HepG2 (cell line): ENCODE measurements at regions not wholly inside any gene's neighbourhood (a gene's known extent, or its start where the extent isn't known, plus 50 kb on each side); places are given as distances from the start of the nearest gene placed in this dataset.

Source experiments
- ATAC-seq: fragments of 200-7000 bp; cut with Tn5 transposase; 3 replicates; pipeline ENCODE4 v1.9.1; 2020; ENCODE audit warnings: mild to moderate bottlenecking, moderate library complexity
- BruUV-seq: library from RNA; stranded (reverse); fragments of 400-500 nt; replicated peaks from 2 replicates; lab custom pipeline; 2021; lab: Mats Ljungman, UMichigan
- CTCF ChIA-PET: fragments of 300-600 bp; formaldehyde crosslinking; extraction: SDS; loops from one replicate; lab custom pipeline; 2021; ENCODE audit warnings: low total read pairs, inconsistent platforms, low intra/inter-chr PET ratio; lab: Yijun Ruan, JAX
- POLR2A ChIA-PET: fragments of 350-600 bp; sonication (Branson Sonifier 250); formaldehyde crosslinking; loops from one replicate; lab custom pipeline; 2020; ENCODE audit warnings: antibody characterized with exemption, inconsistent platforms; lab: Yijun Ruan, JAX
- DNase-seq: peaks from one replicate; pipeline ENCODE4 v3.0.0-alpha.2; 2015; ENCODE audit warnings: low spot score
- FAIRE-seq: peaks from 3 replicates; lab custom pipeline; 2011; peaks lifted over from hg19 to GRCh38; lab: Jason Lieb, UNC
- H2AFZ ChIP-seq: one replicate; pipeline ENCODE4 v1.6.1; 2011; ENCODE audit warnings: low read length, inconsistent platforms
- H3K27ac ChIP-seq: fragments of 300-600 bp; 3 replicates; pipeline ENCODE4 v1.8.0; 2011; ENCODE audit warnings: mixed run types, mild to moderate bottlenecking, mixed read lengths, low read length, inconsistent platforms; ENCODE audit not compliant: insufficient read depth; ENCODE audit errors: extremely low read length
- H3K27me3 ChIP-seq, 2 experiments: fragments of 200-600 bp in 1 of 2; 2 replicates in 1 of 2; 3 replicates in 1 of 2; pipeline versions ENCODE4 v1.6.0 to v1.8.0; 2011; ENCODE audit warnings: low read length in 2 of 2, mild to moderate bottlenecking in 2 of 2, moderate library complexity in 2 of 2, inconsistent platforms in 1 of 2; ENCODE audit not compliant: insufficient read depth in 2 of 2, control insufficient read depth in 1 of 2
- H3K36me3 ChIP-seq, 2 experiments: fragments of 200-600 bp in 1 of 2; replicated peaks in 1 of 2; 2 replicates in 1 of 2; 3 replicates in 1 of 2; pipeline versions ENCODE4 v1.5.1 to v1.8.0; 2011; ENCODE audit warnings: low read length in 2 of 2, inconsistent platforms in 1 of 2; ENCODE audit not compliant: insufficient read depth in 2 of 2, control insufficient read depth in 1 of 2
- H3K4me1 ChIP-seq: 2 replicates; pipeline ENCODE4 v1.5.1; 2012; ENCODE audit warnings: low read length, inconsistent platforms; ENCODE audit not compliant: insufficient read depth
- H3K4me2 ChIP-seq: 2 replicates; pipeline ENCODE4 v1.6.0; 2011; ENCODE audit warnings: low read depth, low read length, inconsistent platforms
- H3K4me3 ChIP-seq, 3 experiments: fragments of 200-600 bp in 1 of 3; sonication (generic), shearing (Covaris generic) in 1 of 3; replicated peaks in 1 of 3; 2 replicates each; pipeline ENCODE4 v1.5.1; 2011 to 2016; ENCODE audit warnings: low read length in 3 of 3, inconsistent platforms in 2 of 3, low read depth in 2 of 3, mild to moderate bottlenecking in 2 of 3, control low read depth in 1 of 3, mixed read lengths in 1 of 3; ENCODE audit not compliant: insufficient read depth in 1 of 3
- H3K79me2 ChIP-seq: one replicate; pipeline ENCODE4 v1.6.1; 2011; ENCODE audit warnings: low read length, inconsistent platforms; ENCODE audit not compliant: insufficient read depth
- H3K9ac ChIP-seq: 2 replicates; pipeline ENCODE4 v1.6.0; 2011; ENCODE audit warnings: mild to moderate bottlenecking, low read depth, low read length, inconsistent platforms; ENCODE audit not compliant: insufficient read depth
- H3K9me3 ChIP-seq: 2 replicates; pipeline ENCODE4 v1.5.1; 2012; ENCODE audit warnings: mild to moderate bottlenecking, low read length
- H4K20me1 ChIP-seq: 2 replicates; pipeline ENCODE4 v1.6.0; 2011; ENCODE audit warnings: inconsistent platforms, mild to moderate bottlenecking, low read length, moderate library complexity; ENCODE audit not compliant: insufficient read depth
- ARID2 ChIP-seq: sonication (generic); formaldehyde crosslinking; IDR thresholded peaks from 2 replicates; pipeline ENCODE4 v1.8.1; 2022; ENCODE audit warnings: mild to moderate bottlenecking, missing genetic modification reagents, borderline replicate concordance
- CSRNP1 ChIP-seq: sonication (generic); formaldehyde crosslinking; IDR thresholded peaks from 2 replicates; pipeline ENCODE4 v1.8.1; 2023; ENCODE audit warnings: mild to moderate bottlenecking, missing genetic modification reagents
- HES4 ChIP-seq: sonication (generic); formaldehyde crosslinking; IDR thresholded peaks from 2 replicates; pipeline ENCODE4 v1.9.0; 2021; ENCODE audit warnings: mild to moderate bottlenecking, missing genetic modification reagents, borderline replicate concordance
- KDM3A ChIP-seq: IDR thresholded peaks from 2 replicates; pipeline ENCODE4 v1.6.1; 2018; ENCODE audit warnings: low read depth, missing compliant biosample characterization
- MYPOP ChIP-seq: sonication (generic); formaldehyde crosslinking; IDR thresholded peaks from 2 replicates; pipeline ENCODE4 v1.8.1; 2023; ENCODE audit warnings: mild to moderate bottlenecking, moderate library complexity, missing genetic modification reagents
- PRDM10 ChIP-seq: sonication (generic); formaldehyde crosslinking; IDR thresholded peaks from 2 replicates; pipeline ENCODE4 v1.4.0; 2020; ENCODE audit warnings: low read depth, missing genetic modification reagents
- PTBP1 ChIP-seq: fragments of 200-400 bp; formaldehyde crosslinking; IDR thresholded peaks from 2 replicates; pipeline ENCODE4 v1.6.1; 2018; ENCODE audit warnings: low read length, low read depth; ENCODE audit not compliant: poor library complexity, severe bottlenecking
- REPIN1 ChIP-seq: sonication (generic); formaldehyde crosslinking; IDR thresholded peaks from 2 replicates; pipeline ENCODE4 v1.8.0; 2022; ENCODE audit warnings: missing genetic modification reagents, low read depth, mild to moderate bottlenecking, borderline replicate concordance
- ZBTB7A ChIP-seq: sonication (generic); formaldehyde crosslinking; IDR thresholded peaks from 2 replicates; pipeline ENCODE4 v1.8.0; 2022; ENCODE audit warnings: mild to moderate bottlenecking, missing genetic modification reagents
- ZNF317 ChIP-seq: sonication (generic); formaldehyde crosslinking; IDR thresholded peaks from 2 replicates; pipeline ENCODE4 v1.5.0; 2020; ENCODE audit warnings: mild to moderate bottlenecking, missing genetic modification reagents
- ZNF614 ChIP-seq: IDR thresholded peaks from 2 replicates; pipeline ENCODE4 v1.6.1; 2018; ENCODE audit warnings: missing biosample characterization, missing genetic modification reagents, inconsistent platforms, borderline replicate concordance
- ZNF713 ChIP-seq: sonication (generic); formaldehyde crosslinking; IDR thresholded peaks from 2 replicates; pipeline ENCODE4 v1.4.0; 2020; ENCODE audit warnings: mild to moderate bottlenecking, missing genetic modification reagents
- WGBS: methylation state at CpG from one replicate; pipeline ENCODE4 v1.1.6; 2017; ENCODE audit warnings: low lambda C conversion rate; 5-methylcytosine and 5-hydroxymethylcytosine counted together
- in situ Hi-C: cut with HindIII; loops from 2 replicates; pipeline ENCODE4 v1.10.0; 2017; ENCODE audit warnings: low pct_unique_long_range_greater_than_20kb; ENCODE audit not compliant: extremely low pct_ligation_motif_present
- intact Hi-C: fragments of 100-400 bp; cut with micrococcal nuclease; formaldehyde crosslinking; loops from one replicate; pipeline ENCODE4 v1.10.0; 2022; ENCODE audit not compliant: unreplicated experiment

- FAIRE-seq (no peak), ATAC-seq (no peak), DNase-seq (no peak)
- ChIA-PET POLR2A (no interaction called here), CTCF (no interaction called here)
- Histone ChIP-seq H3K4me2 (no peak overlapping the region), H3K27me3 (peaks cover 2 to 28% of the 10 kb centered on the region in 2 experiments), H3K9me3 (no peaks in the 10 kb centered on the region), H4K20me1 (no peaks in the 10 kb centered on the region), H2AFZ (no peak overlapping the region), H3K27ac (no peak overlapping the region), H3K4me3 (no peak overlapping the region), H3K79me2 (no peaks in the 10 kb centered on the region), H3K36me3 (no peaks in the 10 kb centered on the region), H3K4me1 (no peaks in the 10 kb centered on the region), H3K9ac (no peak overlapping the region)
- TF ChIP-seq ZNF614 (CRISPR knock-in tag), result no peak
- no peak for TF ChIP-seq REPIN1
- TF ChIP-seq MYPOP (CRISPR knock-in tag), result no peak
- no peak for TF ChIP-seq PTBP1
- TF ChIP-seq ARID2 (CRISPR knock-in tag), result no peak
- no peak for TF ChIP-seq CSRNP1 (CRISPR knock-in tag)
- TF ChIP-seq ZNF713 (CRISPR knock-in tag), result no peak
- TF ChIP-seq KDM3A (CRISPR knock-in tag), result no peak
- TF ChIP-seq ZBTB7A (CRISPR knock-in tag), result no peak
- TF ChIP-seq PRDM10 (CRISPR knock-in tag), result no peak
- TF ChIP-seq HES4 (CRISPR knock-in tag), result no peak
- TF ChIP-seq ZNF317 (CRISPR knock-in tag), result no peak
- no TSS peak for BruUV-seq
- in situ Hi-C loops (no loop called here), intact Hi-C loops (no loop called here)
- 3% methylated on average over 3 of the region's 3 CpGs for WGBS
Observed at GRCh38 chr3:44001072-44001471, 240.6 kb upstream of the TOPAZ1 start.
